ELF-1 (cell line): ENCODE measurements at regions not wholly inside any gene's neighbourhood (a gene's known extent, or its start where the extent isn't known, plus 50 kb on each side); places are given as distances from the start of the nearest gene placed in this dataset.
"Not testable (repeated sequence)": the region's sequence is repeated elsewhere in the genome, so short reads cannot be mapped to it uniquely, and the experiment has no call there.

ENCODE experiments used
- DNase-seq: peaks from one replicate; pipeline ENCODE4 v3.0.0-alpha.2; 2016; ENCODE audit warnings: low read depth, low spot score

GRCh38 chr6:66048684-66049474, 341.9 kb upstream of the EYS start:
- no peak for DNase-seq

GRCh38 chr6:66032626-66033025, 325.6 kb upstream of the EYS start:
- DNase-seq = no peak

GRCh38 chr6:66029391-66029790, 322.4 kb upstream of the EYS start:
- no peak for DNase-seq

- DNase-seq = no peak
Measured at GRCh38 chr6:65999288-65999791, 292.3 kb upstream of the EYS start.

- no peak for DNase-seq
Measured at GRCh38 chr6:65998544-65998943, 291.5 kb upstream of the EYS start.

- DNase-seq = no peak
Measured at GRCh38 chr6:65997539-65997938, 290.5 kb upstream of the EYS start.

GRCh38 chr6:65996096-65996495, 289.1 kb upstream of the EYS start:
- DNase-seq = no peak

GRCh38 chr6:65989676-65990075, 282.6 kb upstream of the EYS start:
- no peak for DNase-seq

- no peak for DNase-seq
Measured at GRCh38 chr6:65988006-65988405, 281.0 kb upstream of the EYS start.

- DNase-seq = no peak
Measured at GRCh38 chr6:65984089-65984488, 277.1 kb upstream of the EYS start.

GRCh38 chr6:65979120-65979519, 272.1 kb upstream of the EYS start:
- no peak for DNase-seq

GRCh38 chr6:65971252-65971651, 264.2 kb upstream of the EYS start:
- DNase-seq = not testable (repeated sequence)

- no peak for DNase-seq
Measured at GRCh38 chr6:65964261-65964660, 257.2 kb upstream of the EYS start.

- DNase-seq = no peak
Measured at GRCh38 chr6:65955034-65955433, 248.0 kb upstream of the EYS start.

- no peak for DNase-seq
Measured at GRCh38 chr6:65948062-65948461, 241.0 kb upstream of the EYS start.

- no peak for DNase-seq
Measured at GRCh38 chr6:65943548-65943947, 236.5 kb upstream of the EYS start.

- DNase-seq = no peak
Measured at GRCh38 chr6:65943051-65943450, 236.0 kb upstream of the EYS start.

- no peak for DNase-seq
Measured at GRCh38 chr6:65938000-65938399, 231.0 kb upstream of the EYS start.

GRCh38 chr6:65935412-65935811, 228.4 kb upstream of the EYS start:
- no peak for DNase-seq

- no peak for DNase-seq
Measured at GRCh38 chr6:65933390-65933789, 226.4 kb upstream of the EYS start.

GRCh38 chr6:65927141-65927540, 220.1 kb upstream of the EYS start:
- no peak for DNase-seq

- DNase-seq = no peak
Measured at GRCh38 chr6:65924411-65924810, 217.4 kb upstream of the EYS start.

GRCh38 chr6:65922049-65922448, 215.0 kb upstream of the EYS start:
- no peak for DNase-seq

GRCh38 chr6:65908065-65908464, 201.0 kb upstream of the EYS start:
- DNase-seq = no peak
